DOHH2 (cell line): ENCODE measurements at regions not wholly inside any gene's neighbourhood (a gene's known extent, or its start where the extent isn't known, plus 50 kb on each side); places are given as distances from the start of the nearest gene placed in this dataset.

Experiments used
- CTCF ChIP-seq: fragments of 200-600 bp; sonication (generic); IDR thresholded peaks from one replicate; pipeline ENCODE4 v1.5.1; 2014; ENCODE audit warnings: antibody characterized with exemption, mild to moderate bottlenecking, low read depth, low read length; ENCODE audit not compliant: poor library complexity, severe bottlenecking
- EZH2phosphoT487 ChIP-seq: fragments of 200-600 bp; sonication (generic); IDR thresholded peaks from 2 replicates; pipeline ENCODE4 v1.6.1; 2017; ENCODE audit warnings: borderline replicate concordance, mild to moderate bottlenecking, antibody characterized with exemption, low read length, moderate library complexity, mixed read lengths

- TF ChIP-seq CTCF (no peak), EZH2phosphoT487 (no peak)
These were observed 1109.1 kb downstream of the HACE1 start for GRCh38 chr6:103750603-103751002.
